NCI-H82 treated with DMSO at 0.1 percent for 48 hours (cell line): ENCODE measurements at regions not wholly inside any gene's neighbourhood (a gene's known extent, or its start where the extent isn't known, plus 50 kb on each side); places are given as distances from the start of the nearest gene placed in this dataset.

Experiments
- DNase-seq: peaks from one replicate; lab custom pipeline; 2025; ENCODE audit not compliant: unreplicated experiment; lab: John Stamatoyannopoulos, UW

DNA sequence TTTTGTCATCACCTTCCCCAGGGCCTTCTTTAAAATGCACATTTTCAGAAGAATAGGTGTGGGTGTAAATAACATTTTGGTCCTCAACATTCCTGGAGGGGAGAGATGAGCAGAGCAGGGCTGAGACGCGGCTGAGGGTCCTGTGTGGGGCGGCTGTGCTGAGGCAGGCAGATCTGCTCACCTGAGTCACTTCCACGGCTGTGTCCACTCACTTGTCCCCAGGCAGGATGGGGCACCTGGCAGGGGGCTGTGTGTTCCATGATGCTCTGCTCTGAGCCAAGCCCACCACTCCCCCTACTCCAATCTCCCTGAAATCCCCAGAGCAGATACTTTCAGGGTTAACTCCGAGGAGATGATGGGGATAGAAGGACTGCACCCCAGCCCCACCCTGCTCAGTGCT, 93.8 kb downstream of the GLRX3 start:
- DNase-seq = no peak

GRCh38 chr10:130230611-130231010, 94.4 kb downstream of the GLRX3 start:
- DNase-seq = no peak

DNA sequence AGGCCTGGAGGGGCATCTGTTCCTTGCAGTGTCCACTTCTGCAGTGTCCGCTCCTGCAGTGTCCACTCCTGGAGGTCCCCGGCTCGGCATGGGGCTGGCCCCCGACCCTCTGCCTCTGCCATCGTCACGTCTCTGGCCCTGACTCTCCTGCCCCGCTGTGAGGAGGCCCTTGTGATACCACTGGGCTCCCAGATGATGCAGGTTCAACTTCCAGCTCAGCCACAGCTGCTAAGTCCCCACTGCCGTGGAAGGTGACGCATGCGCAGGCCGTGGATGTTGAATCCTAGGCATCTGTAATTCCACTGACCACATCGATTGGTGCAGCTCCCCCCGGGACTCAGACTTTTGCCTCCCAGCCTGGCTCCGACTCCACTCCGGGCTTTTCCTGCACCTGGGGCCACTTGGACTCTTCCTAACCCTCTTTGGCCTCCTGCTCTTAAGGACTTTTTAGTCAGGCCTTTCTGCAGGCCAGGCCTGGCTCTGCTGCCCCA, 95.1 kb downstream of the GLRX3 start:
- no peak for DNase-seq

DNA sequence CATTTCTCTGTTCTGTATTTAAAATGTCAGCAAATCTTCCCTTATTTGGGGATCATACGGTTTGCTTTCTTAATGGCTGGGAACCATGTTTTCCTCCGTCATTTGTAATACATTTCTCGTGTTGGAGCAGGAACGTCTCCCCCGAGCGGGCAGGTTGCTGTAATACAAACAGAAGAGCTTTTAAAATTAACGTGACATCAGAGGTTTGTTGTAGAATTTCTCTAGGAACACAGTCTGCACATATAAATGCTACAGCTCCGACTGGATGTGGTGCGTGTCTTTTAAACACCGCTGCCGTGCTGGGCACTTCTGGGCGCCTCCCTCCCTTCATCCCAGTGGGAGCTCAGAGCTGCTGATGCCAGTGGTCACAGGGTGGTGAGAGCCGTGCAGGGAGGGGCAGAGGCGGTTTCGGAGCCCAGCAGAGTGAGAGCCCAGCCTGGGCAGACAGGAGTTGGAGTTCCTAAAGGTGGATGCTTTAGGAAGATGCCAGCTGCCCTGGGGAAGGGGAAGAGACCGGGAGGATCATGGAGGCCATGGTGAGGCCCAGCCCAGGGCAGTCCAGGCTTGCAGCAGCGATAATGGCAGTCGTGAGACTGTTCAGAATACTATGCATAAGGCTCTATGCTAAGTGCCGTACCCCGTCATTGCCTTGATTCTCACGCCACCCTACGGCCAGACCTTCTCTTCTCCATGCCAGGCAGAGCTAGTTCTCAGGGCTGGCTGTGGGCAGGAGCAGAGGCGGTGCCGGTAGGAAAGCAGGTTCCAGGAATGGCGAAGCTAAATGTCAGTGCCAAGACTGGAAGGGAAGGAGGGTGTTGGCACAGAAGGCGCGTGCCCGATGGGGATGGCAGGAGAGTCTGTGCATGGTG, 96.2 kb downstream of the GLRX3 start:
- no peak for DNase-seq

DNA sequence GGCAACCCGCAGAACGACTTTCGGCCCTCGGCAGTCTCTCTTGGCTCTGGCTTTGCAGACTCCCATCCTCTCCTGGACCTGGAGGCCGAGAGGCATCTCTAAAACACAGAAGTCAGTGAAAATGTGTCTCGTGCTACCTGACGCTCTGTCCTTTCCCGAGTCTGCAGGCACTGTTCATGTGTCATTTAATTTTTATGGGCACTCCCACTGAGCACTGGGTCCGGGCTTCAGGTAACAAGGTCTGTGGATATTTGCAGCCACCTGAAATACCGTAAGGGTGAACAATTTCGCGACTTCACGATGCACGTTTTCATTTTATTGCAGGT, 96.8 kb downstream of the GLRX3 start:
- no peak for DNase-seq

DNA sequence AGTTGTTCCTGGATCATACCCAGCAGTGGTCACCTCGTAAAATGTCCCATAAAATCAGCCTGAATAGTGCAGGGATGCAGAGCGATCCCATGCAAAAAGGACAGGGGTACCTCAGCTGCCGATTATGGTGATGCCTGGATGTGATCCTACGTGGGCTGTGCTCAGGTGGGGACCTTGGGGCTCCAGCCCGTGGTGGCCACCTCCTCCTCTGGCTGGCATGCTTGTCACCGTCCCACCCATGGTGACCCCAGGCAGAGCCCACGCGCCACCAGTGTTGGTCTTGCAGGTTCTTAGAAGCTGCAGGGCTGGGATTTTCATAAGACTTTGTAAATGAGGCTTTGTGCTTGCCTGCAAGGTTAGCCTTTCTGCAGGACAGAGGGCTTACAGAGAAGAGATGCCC, 97.2 kb downstream of the GLRX3 start:
- DNase-seq = no peak

- no peak for DNase-seq
These were observed 98.2 kb downstream of the GLRX3 start for GRCh38 chr10:130234171-130234965.

GRCh38 chr10:130236711-130237110, 100.5 kb downstream of the GLRX3 start:
- DNase-seq = no peak

DNA sequence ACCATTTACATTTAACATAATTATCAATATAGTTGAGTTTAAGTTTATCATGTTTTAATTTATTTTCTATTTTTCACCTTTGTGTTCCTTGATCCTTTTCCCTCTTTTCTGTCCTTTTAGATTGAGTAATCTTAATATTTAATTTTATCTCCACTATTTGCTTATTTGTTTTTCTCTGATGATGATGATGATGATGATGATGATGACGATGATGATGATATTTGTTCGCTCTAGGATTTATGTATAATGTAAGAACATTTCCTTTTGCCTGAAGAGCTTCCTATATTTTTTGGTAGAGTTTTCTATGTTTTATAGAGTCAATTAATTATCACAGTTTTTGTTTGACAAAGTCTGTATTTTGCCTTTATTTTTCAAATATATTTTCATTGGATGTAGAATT, 104.2 kb downstream of the GLRX3 start:
- DNase-seq = no peak

DNA sequence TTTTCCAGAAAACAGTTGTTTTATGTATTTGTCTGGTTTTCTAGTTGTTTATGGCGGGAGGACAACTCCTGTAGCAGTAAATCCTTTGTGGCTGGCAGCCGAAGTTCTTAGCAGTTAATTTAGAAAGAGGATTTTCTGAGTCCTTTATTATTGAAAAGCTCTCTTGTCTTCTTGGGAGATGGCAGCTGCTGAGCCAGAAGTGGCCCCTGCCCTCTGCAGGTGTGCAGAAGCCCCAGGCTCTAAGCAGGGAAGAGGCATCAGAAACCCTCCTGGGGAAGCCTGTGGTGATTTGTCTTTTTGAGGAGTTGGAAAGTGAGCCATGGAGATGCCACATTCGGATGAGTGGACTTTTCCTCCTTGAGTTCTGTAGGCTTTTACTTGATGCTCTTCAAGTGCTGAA, 106.3 kb downstream of the GLRX3 start:
- no peak for DNase-seq

GRCh38 chr10:130243015-130243414, 106.8 kb downstream of the GLRX3 start:
- no peak for DNase-seq

DNA sequence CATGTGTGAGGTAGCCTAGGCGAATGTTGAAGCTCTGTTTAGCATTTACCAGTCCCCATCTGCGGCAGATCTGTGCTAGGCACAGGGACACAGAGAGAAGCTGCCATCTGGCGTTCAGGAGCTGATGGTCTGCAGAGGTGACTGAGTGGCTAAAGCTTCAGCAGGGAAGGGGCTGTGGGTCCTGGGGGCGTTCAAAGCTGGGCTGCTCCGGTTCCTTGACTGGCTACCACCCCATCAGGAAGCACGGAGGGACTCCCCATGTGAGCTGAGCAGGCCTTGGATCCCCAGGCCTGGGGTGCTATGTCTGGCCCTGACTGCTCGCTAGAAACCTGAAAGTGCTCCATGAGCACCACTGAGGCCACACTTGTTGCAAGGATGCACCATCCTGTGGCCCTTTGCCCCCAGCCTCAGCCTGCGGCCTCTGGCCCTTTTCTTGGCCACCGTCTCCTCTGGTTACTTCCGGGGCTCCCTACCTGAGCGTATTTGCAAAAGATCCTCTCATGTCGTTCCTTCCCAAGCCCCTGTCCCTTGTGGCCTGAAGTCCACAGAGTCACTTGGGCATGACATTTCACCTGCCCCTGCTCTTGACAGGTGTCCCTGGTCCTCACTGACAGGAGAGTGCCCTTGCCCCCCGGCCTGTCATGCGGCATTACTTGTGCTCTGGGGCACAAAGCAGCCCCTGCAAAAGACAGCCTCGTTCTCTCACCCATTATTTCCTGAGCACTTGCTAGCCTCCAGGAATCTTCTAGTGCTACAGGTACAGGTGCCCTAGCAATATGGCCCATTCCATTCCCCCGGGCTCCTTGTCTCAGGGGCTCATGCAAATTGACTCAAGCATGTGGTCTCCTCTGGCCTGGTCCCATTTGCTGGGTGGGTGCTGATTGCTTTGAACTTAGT, 108.1 kb downstream of the GLRX3 start:
- DNase-seq = no peak

DNA sequence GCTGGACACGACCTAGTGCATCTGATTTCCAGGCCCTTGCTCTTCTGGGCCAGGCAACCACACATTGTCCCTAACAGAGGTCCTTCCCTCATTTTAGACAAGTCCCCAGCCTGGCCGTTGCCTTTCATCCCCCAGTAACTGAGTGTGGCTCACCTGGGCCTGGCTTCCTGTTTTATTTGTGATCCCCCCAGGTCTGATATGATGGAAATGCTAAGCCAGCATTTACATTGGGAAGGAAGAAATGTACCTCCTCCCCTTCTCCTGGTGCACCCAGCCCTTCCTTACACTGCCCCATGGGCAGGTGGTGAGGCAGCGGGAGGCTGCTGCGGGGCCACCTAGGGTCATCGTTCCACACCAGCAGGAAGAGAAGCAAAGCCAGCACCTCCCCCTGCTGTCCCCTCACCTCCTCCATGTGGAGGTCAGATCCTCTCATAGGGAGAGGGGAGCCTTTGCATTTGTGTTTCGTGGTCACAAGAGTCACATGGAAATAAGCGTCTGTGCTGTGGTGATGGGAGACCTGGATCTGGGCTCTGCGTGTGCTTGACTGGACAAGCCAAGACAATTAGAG, 108.8 kb downstream of the GLRX3 start:
- DNase-seq = no peak

GRCh38 chr10:130246113-130246512, 109.9 kb downstream of the GLRX3 start:
- no peak for DNase-seq

GRCh38 chr10:130250127-130250526, 113.9 kb downstream of the GLRX3 start:
- DNase-seq = no peak

DNA sequence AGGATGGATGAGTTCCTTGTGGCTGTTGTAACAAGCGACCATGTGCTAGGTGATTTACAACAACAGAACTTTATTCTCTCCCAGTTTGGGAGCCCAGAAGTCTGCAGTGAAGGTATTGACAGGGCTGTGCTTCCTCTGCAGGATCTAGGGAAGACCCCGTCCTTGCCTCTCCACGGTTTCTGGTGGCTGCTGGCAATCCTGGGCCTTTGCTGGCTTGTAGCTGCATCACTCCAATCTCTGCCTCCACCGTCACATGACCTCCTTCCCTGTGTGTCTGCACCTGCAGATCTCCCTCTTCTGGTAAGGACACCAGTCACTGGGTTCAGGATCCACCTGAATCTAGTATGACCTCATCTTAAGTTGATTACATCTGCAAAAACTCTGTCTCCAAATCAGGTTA, 115.6 kb downstream of the GLRX3 start:
- DNase-seq = no peak

DNA sequence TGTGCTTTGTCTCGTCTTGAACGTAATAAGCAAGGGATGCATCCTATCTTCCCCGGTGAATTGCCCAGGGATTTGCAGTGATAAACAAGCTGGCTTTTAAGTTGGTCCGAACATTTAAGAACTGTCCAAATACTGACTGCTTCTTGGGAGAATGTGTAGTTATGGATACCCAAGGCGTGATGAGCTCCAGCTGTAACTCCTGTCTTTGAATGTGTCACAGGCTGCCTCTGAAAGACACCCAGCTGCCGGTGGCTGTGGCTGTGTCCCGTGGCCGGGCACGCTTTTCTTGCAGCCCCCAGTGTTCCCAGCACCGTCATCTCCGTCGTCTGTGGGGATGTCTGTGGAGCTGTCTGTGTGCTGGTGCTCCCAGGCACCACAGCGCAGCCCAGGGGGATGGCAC, 118.1 kb downstream of the GLRX3 start:
- no peak for DNase-seq

DNA sequence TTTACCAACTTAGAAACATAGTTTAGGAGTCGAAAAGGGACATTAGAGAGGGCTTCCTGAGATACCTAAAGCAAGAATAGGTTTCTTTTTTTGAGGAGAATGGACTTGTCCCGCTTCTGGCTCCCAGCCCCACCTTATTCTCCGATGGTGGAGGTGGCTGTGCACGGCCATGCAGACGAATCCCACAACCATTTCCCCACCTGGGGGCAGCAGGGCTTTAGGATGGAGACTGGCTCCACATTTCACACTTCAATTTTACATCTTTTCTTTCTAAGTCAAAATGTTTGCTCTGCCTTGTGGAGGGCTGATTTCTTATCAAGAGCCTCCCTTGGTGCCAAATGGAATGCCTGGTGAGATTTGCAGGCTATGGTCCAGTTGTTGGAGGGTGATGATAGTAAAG, 118.5 kb downstream of the GLRX3 start:
- DNase-seq = no peak

DNA sequence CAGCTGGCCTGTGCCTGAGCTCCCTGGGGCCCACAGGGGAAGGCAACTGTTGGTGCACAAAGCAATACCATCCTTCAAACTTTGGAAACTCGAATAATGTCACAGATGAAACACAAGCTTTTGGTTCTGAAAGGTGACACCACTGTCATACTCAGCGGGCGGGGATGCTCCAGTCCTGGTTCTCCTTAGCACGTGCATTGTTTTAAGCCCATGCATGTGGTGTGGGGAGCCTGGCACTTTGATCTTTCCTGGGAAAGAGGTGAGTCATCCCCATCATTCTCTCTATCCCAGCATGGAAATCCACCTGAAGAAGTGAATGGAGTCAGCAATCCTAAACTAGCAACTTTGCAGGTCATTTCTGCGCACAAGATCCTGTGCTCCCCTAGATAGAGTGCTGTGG, 119.6 kb downstream of the GLRX3 start:
- no peak for DNase-seq

- DNase-seq = no peak
These were observed 121.7 kb downstream of the GLRX3 start for GRCh38 chr10:130257897-130258296.

DNA sequence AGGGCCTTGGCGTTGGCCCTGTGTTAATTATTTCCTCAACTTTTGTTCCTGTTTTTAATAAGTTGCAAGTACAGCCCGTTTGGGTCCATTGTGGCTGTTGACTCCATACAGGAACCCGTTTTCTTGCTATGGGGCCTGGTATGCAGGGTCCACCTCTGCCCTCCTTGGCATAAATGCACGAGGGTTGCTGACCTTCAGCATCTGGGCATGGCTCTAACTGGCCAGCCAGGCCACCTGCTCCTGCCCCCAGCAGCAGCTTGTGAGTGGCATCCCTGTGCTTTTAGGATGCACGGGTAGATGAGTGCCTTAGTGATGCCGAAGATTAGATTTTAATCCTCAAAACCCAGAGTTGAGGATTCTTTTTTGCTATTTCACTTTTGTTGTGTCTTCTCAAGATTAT, 123.2 kb downstream of the GLRX3 start:
- DNase-seq = no peak
